Activated T-helper 1 cell treated with anti-CD3 and anti-CD28 coated beads, Interleukin-12 subunit alpha, Interleukin-12 subunit beta, Interleukin-2, Interleukin-4 antibody, amounts not matched to agents 30 ng/mL and 10 ng/mL and 1 ng/mL, durations not matched to agents 14 hours and 24 hours and 36 hours (primary cell): ENCODE measurements at regions not wholly inside any gene's neighbourhood (a gene's known extent, or its start where the extent isn't known, plus 50 kb on each side); places are given as distances from the start of the nearest gene placed in this dataset.

ENCODE experiments used
- DNase-seq: peaks from one replicate; pipeline ENCODE4 v3.0.0; 2021; ENCODE audit warnings: low spot score
- H3K27ac Mint-ChIP-seq: one replicate; pipeline ENCODE4 v1.8.0; 2021; ENCODE audit warnings: mild to moderate bottlenecking, mixed read lengths
- H3K27me3 Mint-ChIP-seq: one replicate; pipeline ENCODE4 v1.8.0; 2022; ENCODE audit warnings: mild to moderate bottlenecking, moderate library complexity, mixed read lengths; ENCODE audit not compliant: insufficient read depth
- H3K36me3 Mint-ChIP-seq: one replicate; pipeline ENCODE4 v1.8.0; 2021; ENCODE audit warnings: low read depth, mixed read lengths
- H3K4me1 Mint-ChIP-seq: one replicate; pipeline ENCODE4 v1.8.0; 2021; ENCODE audit warnings: low read depth, mixed read lengths
- H3K4me3 Mint-ChIP-seq: one replicate; pipeline ENCODE4 v1.8.0; 2021; ENCODE audit warnings: mild to moderate bottlenecking, moderate library complexity, mixed read lengths
- H3K9me3 Mint-ChIP-seq: one replicate; pipeline ENCODE4 v1.8.0; 2021; ENCODE audit warnings: mixed read lengths
- intact Hi-C: fragments of 100-400 bp; cut with micrococcal nuclease; formaldehyde crosslinking; loops from one replicate; pipeline ENCODE4 v1.15.1; 2024

- intact Hi-C loops: no loop called here
- Mint-ChIP-seq H3K4me3 (no peak overlapping the region), H3K4me1 (no peaks in the 10 kb centered on the region), H3K27ac (no peak overlapping the region), H3K9me3 (peaks cover 5% of the 10 kb centered on the region), H3K27me3 (no peaks in the 10 kb centered on the region), H3K36me3 (no peaks in the 10 kb centered on the region)
- no peak for DNase-seq
Measured at GRCh38 chrX:4373791-4374190, 660.3 kb upstream of the PRKX start.

DNA sequence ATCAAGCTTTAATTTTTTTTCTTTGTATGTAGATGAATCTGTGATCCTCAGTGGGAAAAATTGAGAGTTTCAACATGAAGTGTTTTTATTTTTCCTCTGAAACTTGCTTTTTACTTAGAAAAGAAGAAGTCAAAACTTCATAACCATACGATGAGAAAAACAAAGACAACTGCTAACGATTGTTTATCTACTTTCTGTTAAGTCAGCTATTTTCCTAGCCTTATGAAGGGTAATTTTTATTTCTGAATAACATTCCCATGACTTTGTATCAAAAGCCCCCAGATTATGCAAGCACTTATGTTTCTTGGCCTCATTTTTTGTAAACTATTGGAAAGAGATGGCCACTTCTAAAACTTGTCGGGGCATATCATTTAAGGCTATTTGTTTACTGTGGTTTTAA, 645.1 kb upstream of the PRKX start:
- no peaks in the 10 kb centered on the region for H3K4me1 Mint-ChIP-seq
- no peaks in the 10 kb centered on the region for H3K27me3 Mint-ChIP-seq
- intact Hi-C loops: no loop called here
- H3K4me3 Mint-ChIP-seq: no peak overlapping the region
- no peaks in the 10 kb centered on the region for H3K9me3 Mint-ChIP-seq
- H3K27ac Mint-ChIP-seq: no peak overlapping the region
- no peak for DNase-seq
- H3K36me3 Mint-ChIP-seq: no peaks in the 10 kb centered on the region

GRCh38 chrX:4322916-4323315, 609.5 kb upstream of the PRKX start:
- Mint-ChIP-seq H3K36me3 (no peaks in the 10 kb centered on the region), H3K27me3 (no peaks in the 10 kb centered on the region), H3K4me1 (no peaks in the 10 kb centered on the region), H3K9me3 (no peaks in the 10 kb centered on the region), H3K27ac (no peak overlapping the region), H3K4me3 (no peak overlapping the region)
- DNase-seq: no peak
- intact Hi-C loops: no loop called here

- Mint-ChIP-seq H3K27ac (no peak overlapping the region), H3K4me3 (no peak overlapping the region), H3K4me1 (no peaks in the 10 kb centered on the region), H3K27me3 (no peaks in the 10 kb centered on the region), H3K36me3 (no peaks in the 10 kb centered on the region), H3K9me3 (no peaks in the 10 kb centered on the region)
- intact Hi-C loops: no loop called here
- DNase-seq: no peak
Measured at GRCh38 chrX:4320436-4320947, 607.0 kb upstream of the PRKX start.

- no peak overlapping the region for H3K4me3 Mint-ChIP-seq
- intact Hi-C loops: no loop called here
- no peak for DNase-seq
- peaks cover 3% of the 10 kb centered on the region for H3K9me3 Mint-ChIP-seq
- H3K4me1 Mint-ChIP-seq: no peaks in the 10 kb centered on the region
- no peaks in the 10 kb centered on the region for H3K27me3 Mint-ChIP-seq
- no peaks in the 10 kb centered on the region for H3K36me3 Mint-ChIP-seq
- H3K27ac Mint-ChIP-seq: no peak overlapping the region
Measured at GRCh38 chrX:4315891-4316290, 602.4 kb upstream of the PRKX start.

DNA sequence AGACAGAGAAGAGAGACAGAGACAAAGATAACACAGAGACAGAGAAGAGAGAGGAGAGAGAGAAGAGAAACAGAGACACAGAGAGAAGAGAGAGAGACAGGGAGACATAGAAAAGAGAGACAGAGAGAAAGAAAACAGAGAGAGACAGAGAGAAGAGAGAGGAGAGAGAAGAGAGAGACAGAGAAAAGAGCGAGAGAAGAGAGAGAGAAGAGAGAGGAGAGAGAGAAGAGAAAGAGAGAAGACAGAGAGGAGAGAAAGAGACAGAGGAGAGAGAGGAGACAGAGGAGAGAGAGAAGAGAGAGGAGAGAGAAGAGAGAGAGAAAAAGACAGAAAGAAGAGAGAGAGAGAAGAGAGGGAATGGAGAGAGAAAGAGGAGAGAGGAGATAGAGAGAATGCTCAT, 601.1 kb upstream of the PRKX start:
- Mint-ChIP-seq H3K27ac (no peak overlapping the region), H3K4me3 (no peak overlapping the region), H3K27me3 (no peaks in the 10 kb centered on the region), H3K36me3 (no peaks in the 10 kb centered on the region), H3K4me1 (no peaks in the 10 kb centered on the region), H3K9me3 (peaks cover 3% of the 10 kb centered on the region)
- intact Hi-C loops: no loop called here
- no peak for DNase-seq

GRCh38 chrX:4277122-4277521, 563.7 kb upstream of the PRKX start:
- Mint-ChIP-seq H3K4me1 (no peaks in the 10 kb centered on the region), H3K9me3 (peaks cover under 1% of the 10 kb centered on the region), H3K36me3 (no peaks in the 10 kb centered on the region), H3K4me3 (no peak overlapping the region), H3K27ac (no peak overlapping the region), H3K27me3 (no peaks in the 10 kb centered on the region)
- DNase-seq: no peak
- intact Hi-C loops: no loop called here

DNA sequence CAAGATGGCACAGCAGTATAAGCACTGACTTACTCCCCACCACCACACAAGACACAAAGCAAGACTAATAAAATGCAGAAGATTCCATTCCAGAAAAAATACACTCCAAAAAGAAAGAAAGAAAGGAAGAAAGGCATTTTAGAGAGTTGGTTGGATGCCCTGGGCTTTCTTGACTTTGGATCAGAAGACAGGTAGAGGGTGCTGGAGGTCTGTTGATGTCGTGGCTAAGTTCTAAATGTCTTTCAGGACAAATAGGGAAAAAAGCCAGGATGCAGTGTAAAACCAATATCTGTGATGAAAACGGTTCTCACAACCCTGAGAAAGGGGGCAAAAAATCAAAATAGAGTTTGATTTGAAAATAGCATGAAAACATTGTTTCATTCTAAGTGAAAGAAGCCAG, 555.2 kb upstream of the PRKX start:
- Mint-ChIP-seq H3K4me3 (no peak overlapping the region), H3K36me3 (no peaks in the 10 kb centered on the region), H3K9me3 (no peaks in the 10 kb centered on the region), H3K27ac (no peak overlapping the region), H3K27me3 (no peaks in the 10 kb centered on the region), H3K4me1 (no peaks in the 10 kb centered on the region)
- intact Hi-C loops: no loop called here
- no peak for DNase-seq

- no peak for DNase-seq
- H3K9me3 Mint-ChIP-seq: no peaks in the 10 kb centered on the region
- no peak overlapping the region for H3K27ac Mint-ChIP-seq
- H3K36me3 Mint-ChIP-seq: no peaks in the 10 kb centered on the region
- intact Hi-C loops: no loop called here
- H3K4me1 Mint-ChIP-seq: no peaks in the 10 kb centered on the region
- H3K4me3 Mint-ChIP-seq: no peak overlapping the region
- H3K27me3 Mint-ChIP-seq: no peaks in the 10 kb centered on the region
Measured at GRCh38 chrX:4265036-4265435, 551.6 kb upstream of the PRKX start.

DNA sequence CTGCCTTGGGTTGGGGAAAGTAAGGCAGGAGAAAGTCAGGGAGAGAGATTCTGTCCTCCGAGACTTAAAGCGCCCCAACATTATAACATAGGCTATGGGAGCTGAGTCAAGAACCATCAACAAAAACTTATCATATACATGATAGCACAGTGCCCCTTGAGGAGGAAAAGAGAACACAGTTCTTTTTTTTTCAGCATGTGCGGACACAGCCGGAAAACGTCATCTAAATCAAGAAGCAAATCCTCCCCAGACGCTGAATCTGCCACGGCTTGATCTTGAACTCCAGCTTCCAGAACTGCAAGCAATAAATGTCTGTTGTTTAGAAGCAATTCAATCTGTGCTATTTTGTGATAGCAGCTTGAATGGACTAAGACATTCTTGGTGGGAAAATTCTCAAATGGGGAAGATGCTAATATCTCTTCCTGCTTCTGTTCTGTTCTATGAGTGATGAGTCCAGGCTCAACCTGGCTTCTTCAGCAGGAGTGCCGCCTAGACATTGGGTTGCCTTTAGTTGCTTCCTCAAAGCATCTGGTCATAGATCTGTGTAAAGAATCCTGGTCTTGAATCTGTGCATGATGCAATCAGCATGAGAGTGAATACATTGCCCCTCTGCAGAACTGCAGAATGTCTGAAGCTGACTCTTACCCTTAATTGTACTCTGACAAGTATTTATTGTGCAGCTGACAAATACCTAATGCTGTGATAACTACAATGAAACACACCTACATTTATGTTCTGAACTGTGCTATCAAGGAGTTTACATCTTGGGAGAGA, 549.8 kb upstream of the PRKX start:
- no peak overlapping the region for H3K4me3 Mint-ChIP-seq
- H3K9me3 Mint-ChIP-seq: no peaks in the 10 kb centered on the region
- intact Hi-C loops: no loop called here
- no peaks in the 10 kb centered on the region for H3K4me1 Mint-ChIP-seq
- no peaks in the 10 kb centered on the region for H3K27me3 Mint-ChIP-seq
- DNase-seq: no peak
- H3K36me3 Mint-ChIP-seq: no peaks in the 10 kb centered on the region
- H3K27ac Mint-ChIP-seq: no peak overlapping the region

GRCh38 chrX:4253092-4253491, 539.6 kb upstream of the PRKX start:
- H3K4me3 Mint-ChIP-seq: no peak overlapping the region

DNA sequence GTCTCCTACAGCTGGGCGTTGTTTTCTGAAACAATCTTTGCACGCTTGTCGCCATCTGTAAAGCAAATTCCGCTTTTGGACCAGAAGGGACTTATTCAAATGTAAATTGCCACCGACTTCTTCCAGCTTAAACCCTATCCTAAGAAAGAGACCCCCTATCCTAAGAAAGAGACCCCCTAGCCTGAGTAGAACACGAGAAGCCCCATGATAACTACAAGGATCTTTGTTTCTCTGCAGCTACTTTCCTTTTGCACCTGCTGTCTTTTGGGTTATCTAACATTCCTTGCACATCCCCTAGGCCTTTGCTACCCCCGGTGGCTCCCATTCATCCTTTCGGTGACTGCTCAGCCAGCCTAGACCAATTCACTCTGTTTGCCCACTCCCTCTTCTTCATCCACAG, 536.0 kb upstream of the PRKX start:
- Mint-ChIP-seq H3K9me3 (peaks cover 18% of the 10 kb centered on the region), H3K27ac (no peak overlapping the region), H3K36me3 (no peaks in the 10 kb centered on the region), H3K27me3 (no peaks in the 10 kb centered on the region), H3K4me1 (peaks cover 4% of the 10 kb centered on the region), H3K4me3 (no peak overlapping the region)
- intact Hi-C loops: no loop called here
- DNase-seq: no peak

More at GRCh38 chrX:4253092-4253491, 539.6 kb upstream of the PRKX start:
- no peak overlapping the region for H3K27ac Mint-ChIP-seq
- H3K36me3 Mint-ChIP-seq: no peaks in the 10 kb centered on the region
- intact Hi-C loops: no loop called here
- H3K9me3 Mint-ChIP-seq: peaks cover 14% of the 10 kb centered on the region
- peaks cover 4% of the 10 kb centered on the region for H3K4me1 Mint-ChIP-seq
- no peaks in the 10 kb centered on the region for H3K27me3 Mint-ChIP-seq
- DNase-seq: no peak

DNA sequence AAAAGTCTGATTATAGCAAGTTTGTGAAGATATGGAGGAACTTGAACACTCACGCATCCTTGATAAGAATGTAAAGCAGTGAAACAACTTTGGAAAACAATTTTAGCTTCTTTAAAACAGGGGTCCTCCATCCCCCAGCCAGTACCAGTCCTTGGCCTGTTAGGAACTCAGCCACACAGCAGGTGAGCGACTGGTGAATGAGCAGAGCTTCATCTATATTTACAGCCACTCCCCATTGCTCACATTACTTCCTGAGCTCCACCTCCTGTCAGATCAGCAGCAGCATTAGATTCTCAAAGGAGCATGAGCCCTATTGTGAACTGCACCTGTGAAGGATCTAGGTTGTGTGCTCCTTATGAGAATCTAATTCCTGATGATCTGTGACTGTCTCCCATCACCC, 530.3 kb upstream of the PRKX start:
- DNase-seq: no peak
- Mint-ChIP-seq H3K27me3 (no peaks in the 10 kb centered on the region), H3K36me3 (no peaks in the 10 kb centered on the region), H3K4me3 (no peak overlapping the region), H3K4me1 (no peaks in the 10 kb centered on the region), H3K27ac (no peak overlapping the region), H3K9me3 (peaks cover 10% of the 10 kb centered on the region)
- intact Hi-C loops: no loop called here
